M059J (cell line): ENCODE measurements at regions not wholly inside any gene's neighbourhood (a gene's known extent, or its start where the extent isn't known, plus 50 kb on each side); places are given as distances from the start of the nearest gene placed in this dataset.

ENCODE experiments used
- DNase-seq: peaks from one replicate; pipeline ENCODE4 v3.0.0-alpha.2; 2012; ENCODE audit warnings: low read depth

DNA sequence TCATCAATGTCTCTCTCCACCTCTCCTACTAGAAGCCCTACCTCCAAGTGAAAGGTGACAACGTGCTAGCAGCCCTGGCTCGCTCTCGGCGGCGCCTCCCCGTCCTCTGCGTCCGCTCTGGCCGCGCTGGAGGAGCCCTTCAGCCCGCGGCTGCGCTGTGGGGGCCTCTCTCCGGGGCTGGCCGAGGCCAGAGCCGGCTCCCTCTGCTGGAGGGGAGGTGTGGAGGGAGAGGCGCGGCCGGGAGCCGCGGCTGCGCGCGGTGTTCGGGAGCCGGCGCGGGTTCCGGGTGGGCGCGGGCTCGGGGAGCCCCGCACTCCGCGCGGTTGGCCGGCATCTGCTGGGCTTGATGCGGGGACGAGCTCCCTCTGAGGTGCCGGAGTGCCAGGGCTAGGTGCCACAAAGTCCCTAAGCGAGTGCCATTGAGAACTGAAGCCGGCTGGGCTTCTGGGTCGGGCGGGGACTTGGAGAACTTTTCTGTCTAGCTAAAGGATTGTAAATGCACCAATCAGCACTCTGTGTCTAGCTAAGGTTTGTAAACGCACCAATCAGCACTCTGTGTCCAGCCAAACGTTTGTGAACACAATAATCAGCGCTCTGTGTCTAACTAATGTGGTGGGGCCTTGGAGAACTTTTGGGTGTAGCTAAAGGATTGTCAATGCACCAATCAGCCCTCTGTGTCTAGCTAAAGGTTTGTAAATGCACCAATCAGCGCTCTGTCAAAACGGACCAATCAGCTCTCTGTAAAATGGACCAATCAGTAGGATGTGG is 84.8 kb upstream of the ARRDC4 start:
- no peak for DNase-seq

GRCh38 chr15:97876281-97876675 is 84.2 kb upstream of the ARRDC4 start:
- DNase-seq: no peak

GRCh38 chr15:97881346-97881965 is 79.0 kb upstream of the ARRDC4 start:
- DNase-seq: no peak

DNA sequence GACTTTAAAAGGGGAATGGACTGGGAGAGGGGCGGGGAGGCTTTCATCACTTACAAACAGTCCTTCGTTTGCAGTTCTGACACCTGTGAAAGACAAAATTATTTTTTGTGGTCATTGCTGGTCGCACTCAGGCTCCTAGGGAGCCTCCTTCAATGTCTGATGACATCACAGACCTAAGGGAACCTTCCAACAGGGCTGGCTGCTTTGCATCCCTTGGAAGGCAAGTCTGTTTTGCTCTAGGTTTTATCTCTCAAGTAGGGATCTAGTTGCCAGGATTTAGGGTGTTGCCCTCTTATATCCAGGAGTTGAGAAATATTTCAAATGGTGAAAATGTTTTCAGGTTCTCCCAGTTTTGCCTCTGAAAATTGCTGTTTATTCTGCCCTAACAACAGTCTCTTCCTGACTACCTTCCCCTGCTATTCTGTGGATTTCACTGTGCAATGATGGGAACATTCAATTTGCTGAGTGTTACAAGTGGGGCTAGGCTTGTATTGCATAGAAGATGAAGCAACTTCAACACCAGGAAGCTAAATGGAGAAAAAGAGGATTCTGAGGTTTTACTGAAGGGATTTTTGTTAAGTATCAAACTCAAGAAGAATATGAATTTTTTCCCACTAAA is 75.9 kb upstream of the ARRDC4 start:
- no peak for DNase-seq

DNA sequence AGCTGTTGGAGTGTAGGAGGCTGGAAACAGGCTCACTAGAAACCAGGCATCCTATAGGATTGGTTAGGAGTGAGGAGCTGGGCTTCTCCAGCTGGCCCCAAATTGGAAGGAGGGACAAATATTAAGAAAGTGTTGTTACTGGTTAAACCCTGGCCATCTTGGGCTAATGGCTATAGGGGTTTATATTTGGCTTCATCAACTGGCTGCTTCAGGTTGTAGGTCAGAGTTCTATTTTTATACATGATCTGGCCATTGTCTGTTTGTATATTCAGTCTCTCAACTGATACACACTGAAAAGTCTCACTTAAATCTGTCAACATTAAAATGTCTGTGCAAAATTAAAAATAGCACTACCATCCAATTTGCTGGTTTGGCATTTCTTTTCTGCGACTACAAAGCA is 70.2 kb upstream of the ARRDC4 start:
- no peak for DNase-seq

DNA sequence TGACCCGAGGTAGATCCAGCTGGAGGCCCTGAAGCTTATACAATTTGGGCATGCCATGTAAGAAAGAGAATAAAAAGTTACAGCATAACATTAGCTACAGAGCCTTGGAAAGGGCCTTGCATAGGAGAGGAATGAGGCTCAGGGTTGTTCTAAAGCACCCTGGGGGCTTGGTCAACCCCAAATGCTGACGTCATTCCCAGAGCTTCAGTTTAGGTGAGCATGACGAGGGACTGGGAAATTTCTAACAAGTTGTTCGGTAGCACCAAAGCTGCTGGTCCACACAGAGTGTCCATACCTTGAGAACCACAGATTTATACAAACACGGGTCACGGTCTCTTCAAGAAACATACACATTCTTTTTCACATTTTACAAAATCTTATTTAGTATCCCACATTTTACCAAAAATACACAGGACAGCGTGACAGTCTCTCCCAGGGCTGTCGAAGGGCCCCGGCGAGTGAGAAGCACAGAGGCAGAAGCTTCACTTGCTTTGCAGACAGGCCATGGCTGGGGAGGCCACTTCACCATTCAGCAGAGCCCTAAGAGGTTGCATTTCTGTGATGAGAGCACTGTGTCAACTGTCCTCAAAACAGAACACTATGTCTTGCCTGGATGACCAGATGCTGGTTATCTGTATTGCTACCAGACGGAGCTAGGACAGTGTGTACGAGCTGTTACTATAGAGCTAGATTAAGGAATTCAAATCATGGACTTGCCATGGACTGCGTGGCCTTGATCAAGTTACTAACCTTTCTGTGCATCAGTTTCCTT is 68.2 kb upstream of the ARRDC4 start:
- no peak for DNase-seq

GRCh38 chr15:97893967-97894366 is 66.5 kb upstream of the ARRDC4 start:
- DNase-seq: no peak

DNA sequence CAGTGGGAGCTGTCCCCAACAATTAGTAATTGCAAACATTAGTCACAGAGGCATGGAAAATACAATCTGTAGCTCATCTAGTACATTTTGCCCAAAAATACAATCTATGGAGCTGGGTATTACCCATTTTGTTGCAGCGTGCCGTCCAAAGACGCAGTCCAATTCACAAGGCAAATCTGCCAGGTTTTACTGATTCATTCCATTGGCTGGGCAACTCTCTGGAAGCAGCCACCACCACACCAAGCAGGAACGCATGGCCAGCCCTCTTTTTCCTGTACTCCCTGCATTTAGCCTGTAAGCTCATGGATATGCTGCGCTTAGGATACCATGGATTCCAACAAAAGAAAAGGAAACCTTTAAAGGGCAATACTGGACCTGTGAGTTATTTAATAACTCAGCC is 60.5 kb upstream of the ARRDC4 start:
- no peak for DNase-seq

DNA sequence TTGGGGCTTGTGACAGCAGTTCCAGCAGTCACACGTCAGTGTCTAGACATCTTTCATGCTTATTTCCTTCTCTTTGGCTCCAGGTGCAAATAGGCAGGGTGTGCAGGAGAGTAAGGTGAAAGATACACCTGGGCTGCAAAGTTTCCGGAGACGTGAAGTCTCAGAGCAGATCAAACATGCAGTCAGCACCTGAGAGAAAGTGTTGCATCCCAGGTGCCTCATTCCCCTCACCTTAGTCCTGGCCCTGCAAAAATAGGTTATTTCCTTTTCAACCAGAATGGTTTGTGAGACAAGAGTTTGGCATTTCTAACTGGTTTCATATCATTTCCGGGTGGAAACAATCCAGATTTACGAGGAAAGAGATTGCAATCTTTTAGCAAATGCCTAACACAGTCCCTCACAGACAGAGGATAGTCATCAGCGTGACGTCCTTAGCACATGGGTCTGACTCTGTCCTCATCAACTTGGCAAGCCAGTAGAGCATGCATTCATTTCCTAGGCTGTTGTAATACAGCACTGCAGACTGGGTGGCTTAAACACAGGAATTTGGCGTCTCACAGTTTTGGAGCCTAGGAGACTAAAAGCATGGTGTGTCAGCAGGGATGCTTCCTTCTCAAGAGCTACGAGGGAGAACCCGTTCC is 58.2 kb upstream of the ARRDC4 start:
- peak; percentile 79 for DNase-seq

GRCh38 chr15:97903560-97903959 is 56.9 kb upstream of the ARRDC4 start:
- DNase-seq: no peak

DNA sequence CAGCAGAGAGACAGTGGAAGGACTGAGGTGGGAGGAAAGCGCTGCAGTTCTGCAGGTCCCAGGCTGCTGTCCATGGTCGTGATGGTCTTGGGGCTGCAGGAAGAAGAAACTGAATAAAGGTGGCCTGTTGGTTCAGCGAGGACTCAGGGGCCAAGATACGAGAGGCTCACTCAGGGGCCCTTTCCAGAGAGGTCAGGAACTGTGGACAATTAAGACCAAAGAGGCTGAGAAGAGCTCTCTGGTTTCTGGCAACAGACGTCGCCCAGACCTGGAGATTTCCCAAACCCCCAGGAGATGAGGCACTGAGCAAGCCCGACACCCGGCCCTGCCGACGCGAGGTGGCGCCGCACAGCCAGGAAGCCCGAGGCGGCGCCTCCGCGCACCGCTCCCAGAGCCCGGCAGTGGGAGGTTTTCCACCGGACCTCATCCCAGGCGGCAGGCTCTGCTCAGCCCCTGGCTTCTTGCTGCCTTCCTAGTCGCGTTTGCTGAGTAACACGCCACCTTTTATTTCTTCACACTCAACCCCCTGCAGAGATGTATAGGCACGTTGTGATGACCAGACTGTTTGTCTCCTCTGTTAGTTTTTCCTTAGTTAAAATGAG is 56.4 kb upstream of the ARRDC4 start:
- DNase-seq: peak; percentile 68

- DNase-seq: peak; percentile 48
Measured at GRCh38 chr15:97909291-97909891, 51.1 kb upstream of the ARRDC4 start.
